ENCODE measurements at regions not wholly inside any gene's neighbourhood (a gene's known extent, or its start where the extent isn't known, plus 50 kb on each side); places are given as distances from the start of the nearest gene placed in this dataset.

DNA sequence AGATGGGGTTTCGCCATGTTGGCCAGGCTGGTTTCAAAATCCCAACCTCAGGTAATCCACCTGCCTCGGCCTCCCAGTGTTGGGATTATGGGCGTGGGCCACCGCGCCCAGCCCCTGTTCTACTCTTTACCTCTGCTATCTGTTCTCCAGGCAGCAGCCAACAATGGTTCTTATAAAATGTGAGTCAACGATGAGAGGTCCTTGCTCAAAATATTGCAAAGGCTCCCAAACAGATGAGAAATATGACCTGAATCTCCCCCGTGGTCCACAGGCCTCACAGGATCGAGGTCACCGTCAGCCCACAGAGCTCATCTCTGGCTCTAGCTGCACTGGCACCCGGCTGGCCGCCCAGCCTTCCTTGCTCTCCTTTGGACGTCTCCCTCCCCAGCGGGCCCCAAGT is 62.0 kb upstream of the EGFR start:
- TF ChIP-seq POLR2A (IDR thresholded peaks at IDR 0.05; ENCODE audit: low read depth) (no peak), POLR2AphosphoS5 (IDR thresholded peaks at IDR 0.05) (no peak), EP300 (IDR thresholded peaks at IDR 0.05) (no peak)
- TF ChIP-seq, protein P1, sequence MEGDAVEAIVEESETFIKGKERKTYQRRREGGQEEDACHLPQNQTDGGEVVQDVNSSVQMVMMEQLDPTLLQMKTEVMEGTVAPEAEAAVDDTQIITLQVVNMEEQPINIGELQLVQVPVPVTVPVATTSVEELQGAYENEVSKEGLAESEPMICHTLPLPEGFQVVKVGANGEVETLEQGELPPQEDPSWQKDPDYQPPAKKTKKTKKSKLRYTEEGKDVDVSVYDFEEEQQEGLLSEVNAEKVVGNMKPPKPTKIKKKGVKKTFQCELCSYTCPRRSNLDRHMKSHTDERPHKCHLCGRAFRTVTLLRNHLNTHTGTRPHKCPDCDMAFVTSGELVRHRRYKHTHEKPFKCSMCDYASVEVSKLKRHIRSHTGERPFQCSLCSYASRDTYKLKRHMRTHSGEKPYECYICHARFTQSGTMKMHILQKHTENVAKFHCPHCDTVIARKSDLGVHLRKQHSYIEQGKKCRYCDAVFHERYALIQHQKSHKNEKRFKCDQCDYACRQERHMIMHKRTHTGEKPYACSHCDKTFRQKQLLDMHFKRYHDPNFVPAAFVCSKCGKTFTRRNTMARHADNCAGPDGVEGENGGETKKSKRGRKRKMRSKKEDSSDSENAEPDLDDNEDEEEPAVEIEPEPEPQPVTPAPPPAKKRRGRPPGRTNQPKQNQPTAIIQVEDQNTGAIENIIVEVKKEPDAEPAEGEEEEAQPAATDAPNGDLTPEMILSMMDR (IDR thresholded peaks at IDR 0.05), result no peak
